ENCODE measurements at regions not wholly inside any gene's neighbourhood (a gene's known extent, or its start where the extent isn't known, plus 50 kb on each side); places are given as distances from the start of the nearest gene placed in this dataset.

DNA sequence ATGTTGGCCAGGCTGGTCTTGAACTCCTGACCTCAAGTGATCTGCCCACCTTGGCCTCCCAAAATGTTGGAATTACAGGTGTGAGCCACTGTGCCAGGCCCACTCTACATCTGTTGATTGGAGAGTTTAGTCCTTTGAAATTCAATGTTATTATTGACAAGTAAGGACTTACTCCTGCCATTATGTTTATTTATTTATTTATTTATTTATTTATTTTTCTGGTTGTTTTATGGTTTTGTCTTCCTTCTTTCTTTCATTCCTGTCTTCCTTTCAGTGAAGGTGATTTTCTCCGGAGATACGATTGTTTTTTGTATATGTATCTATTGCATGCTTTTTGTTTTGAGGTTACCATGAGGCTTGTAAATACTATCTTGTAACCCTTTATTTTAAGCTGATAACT is 602.6 kb downstream of the EPM2A start:
- TF ChIP-seq, protein P1, sequence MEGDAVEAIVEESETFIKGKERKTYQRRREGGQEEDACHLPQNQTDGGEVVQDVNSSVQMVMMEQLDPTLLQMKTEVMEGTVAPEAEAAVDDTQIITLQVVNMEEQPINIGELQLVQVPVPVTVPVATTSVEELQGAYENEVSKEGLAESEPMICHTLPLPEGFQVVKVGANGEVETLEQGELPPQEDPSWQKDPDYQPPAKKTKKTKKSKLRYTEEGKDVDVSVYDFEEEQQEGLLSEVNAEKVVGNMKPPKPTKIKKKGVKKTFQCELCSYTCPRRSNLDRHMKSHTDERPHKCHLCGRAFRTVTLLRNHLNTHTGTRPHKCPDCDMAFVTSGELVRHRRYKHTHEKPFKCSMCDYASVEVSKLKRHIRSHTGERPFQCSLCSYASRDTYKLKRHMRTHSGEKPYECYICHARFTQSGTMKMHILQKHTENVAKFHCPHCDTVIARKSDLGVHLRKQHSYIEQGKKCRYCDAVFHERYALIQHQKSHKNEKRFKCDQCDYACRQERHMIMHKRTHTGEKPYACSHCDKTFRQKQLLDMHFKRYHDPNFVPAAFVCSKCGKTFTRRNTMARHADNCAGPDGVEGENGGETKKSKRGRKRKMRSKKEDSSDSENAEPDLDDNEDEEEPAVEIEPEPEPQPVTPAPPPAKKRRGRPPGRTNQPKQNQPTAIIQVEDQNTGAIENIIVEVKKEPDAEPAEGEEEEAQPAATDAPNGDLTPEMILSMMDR (IDR thresholded peaks at IDR 0.05; ENCODE audit: low read depth, low read length) = no peak
- no peak overlapping the region for H3K4me3 ChIP-seq (ENCODE audit: low read depth, low read length)
- POLR2A ChIA-PET = no interaction called here
- H3K27ac ChIP-seq (ENCODE audit: low read depth, low read length) = no peak overlapping the region
- no peaks in the 10 kb centered on the region for H3K27me3 ChIP-seq (ENCODE audit: control insufficient read depth, insufficient read depth, low read length)
- CTCF ChIA-PET = no interaction called here
- DNase-seq (ENCODE audit: low read depth, low spot score) = no peak
- H3K9me3 ChIP-seq (ENCODE audit: control insufficient read depth, insufficient read depth, low read length) = no peaks in the 10 kb centered on the region

GRCh38 chr6:145135702-145136101 is 599.6 kb downstream of the EPM2A start:
- Histone ChIP-seq H3K27me3 (ENCODE audit: control insufficient read depth, insufficient read depth, low read length) (no peaks in the 10 kb centered on the region), H3K27ac (ENCODE audit: low read depth, low read length) (no peak overlapping the region), H3K9me3 (ENCODE audit: control insufficient read depth, insufficient read depth, low read length) (no peaks in the 10 kb centered on the region), H3K4me3 (ENCODE audit: low read depth, low read length) (no peak overlapping the region)
- ChIA-PET CTCF (interaction anchor here (0.9 to 2.0 kb wide), 2 partner anchors 21 to 550 kb away, joined by 4 to 5 read pairs; no protein-coding TSS in a partner anchor), POLR2A (no interaction called here)
- TF ChIP-seq, protein P1 (IDR thresholded peaks at IDR 0.05; ENCODE audit: low read depth, low read length) = no peak
- DNase-seq (ENCODE audit: low read depth, low spot score) = no peak

- ChIA-PET POLR2A (interaction anchor here (0.6 kb wide), 1 partner anchor 850 kb away, joined by 6 read pairs; no protein-coding TSS in a partner anchor), CTCF (interaction anchor here (1.1 kb wide), 4 partner anchors 497 to 555 kb away, joined by 5 to 6 read pairs (median 5); no protein-coding TSS in a partner anchor)
- Histone ChIP-seq H3K27ac (ENCODE audit: low read depth, low read length) (no peak overlapping the region), H3K27me3 (ENCODE audit: control insufficient read depth, insufficient read depth, low read length) (no peaks in the 10 kb centered on the region), H3K9me3 (ENCODE audit: control insufficient read depth, insufficient read depth, low read length) (no peaks in the 10 kb centered on the region), H3K4me3 (ENCODE audit: low read depth, low read length) (no peak overlapping the region)
- TF ChIP-seq, protein P1 (IDR thresholded peaks at IDR 0.05; ENCODE audit: low read depth, low read length) = peak; percentile 20; the same call in 1 of the 2 replicates
- no peak for DNase-seq (ENCODE audit: low read depth, low spot score)
Measured at GRCh38 chr6:145137425-145137824, 597.9 kb downstream of the EPM2A start.

- H3K27me3 ChIP-seq (ENCODE audit: control insufficient read depth, insufficient read depth, low read length) = no peaks in the 10 kb centered on the region
- no peak overlapping the region for H3K4me3 ChIP-seq (ENCODE audit: low read depth, low read length)
- POLR2A ChIA-PET = no interaction called here
- H3K9me3 ChIP-seq (ENCODE audit: control insufficient read depth, insufficient read depth, low read length) = no peaks in the 10 kb centered on the region
- H3K27ac ChIP-seq (ENCODE audit: low read depth, low read length) = no peak overlapping the region
- CTCF ChIA-PET = interaction anchor here (1.9 kb wide), 1 partner anchor 495 kb away, joined by 8 read pairs; no protein-coding TSS in a partner anchor
- no peak for DNase-seq (ENCODE audit: low read depth, low spot score)
- TF ChIP-seq, protein P1 (IDR thresholded peaks at IDR 0.05; ENCODE audit: low read depth, low read length) = no peak
Measured at GRCh38 chr6:145138469-145139139, 596.7 kb downstream of the EPM2A start.

GRCh38 chr6:145139140-145139850 is 596.0 kb downstream of the EPM2A start:
- Histone ChIP-seq H3K27ac (ENCODE audit: low read depth, low read length) (no peak overlapping the region), H3K4me3 (ENCODE audit: low read depth, low read length) (no peak overlapping the region), H3K9me3 (ENCODE audit: control insufficient read depth, insufficient read depth, low read length) (no peaks in the 10 kb centered on the region), H3K27me3 (ENCODE audit: control insufficient read depth, insufficient read depth, low read length) (no peaks in the 10 kb centered on the region)
- ChIA-PET POLR2A (no interaction called here), CTCF (interaction anchor here (0.8 to 1.9 kb wide), 2 partner anchors 494 to 554 kb away, joined by 3 to 8 read pairs; no protein-coding TSS in a partner anchor)
- no peak for DNase-seq (ENCODE audit: low read depth, low spot score)
- TF ChIP-seq, protein P1 (IDR thresholded peaks at IDR 0.05; ENCODE audit: low read depth, low read length) = no peak

Measured in AG04450 (cell line).